ENCODE measurements at regions not wholly inside any gene's neighbourhood (a gene's known extent, or its start where the extent isn't known, plus 50 kb on each side); places are given as distances from the start of the nearest gene placed in this dataset.
"Not testable (repeated sequence)": the region's sequence is repeated elsewhere in the genome, so short reads cannot be mapped to it uniquely, and the experiment has no call there.

GRCh38 chr14:43168371-43168925 lies 1338.6 kb downstream of the FSCB start:
- no peak for DNase-seq (ENCODE audit: low spot score)

GRCh38 chr14:43166163-43166562 lies 1340.9 kb downstream of the FSCB start:
- DNase-seq (ENCODE audit: low spot score): no peak

- no peak for DNase-seq (ENCODE audit: low spot score)
Measured at GRCh38 chr14:43165651-43166050, 1341.4 kb downstream of the FSCB start.

- no peak for DNase-seq (ENCODE audit: low spot score)
Measured at GRCh38 chr14:43161477-43161876, 1345.6 kb downstream of the FSCB start.

GRCh38 chr14:43157661-43158060 lies 1349.4 kb downstream of the FSCB start:
- DNase-seq (ENCODE audit: low spot score): no peak

- DNase-seq (ENCODE audit: low spot score): no peak
Measured at GRCh38 chr14:43155924-43156323, 1351.2 kb downstream of the FSCB start.

- no peak for DNase-seq (ENCODE audit: low spot score)
Measured at GRCh38 chr14:43155258-43155657, 1351.8 kb downstream of the FSCB start.

- DNase-seq (ENCODE audit: low spot score): no peak
Measured at GRCh38 chr14:43147485-43147884, 1359.6 kb downstream of the FSCB start.

- no peak for DNase-seq (ENCODE audit: low spot score)
Measured at GRCh38 chr14:43145361-43145760, 1361.7 kb downstream of the FSCB start.

GRCh38 chr14:43143106-43143505 lies 1364.0 kb downstream of the FSCB start:
- DNase-seq (ENCODE audit: low spot score): no peak

- DNase-seq (ENCODE audit: low spot score): no peak
Measured at GRCh38 chr14:43141636-43142191, 1365.4 kb downstream of the FSCB start.

- DNase-seq (ENCODE audit: low spot score): no peak
Measured at GRCh38 chr14:43140453-43140852, 1366.6 kb downstream of the FSCB start.

GRCh38 chr14:43135877-43136411 lies 1371.1 kb downstream of the FSCB start:
- no peak for DNase-seq (ENCODE audit: low spot score)

- DNase-seq (ENCODE audit: low spot score): no peak
Measured at GRCh38 chr14:43132441-43132840, 1374.6 kb downstream of the FSCB start.

GRCh38 chr14:43128429-43128828 lies 1378.7 kb downstream of the FSCB start:
- DNase-seq (ENCODE audit: low spot score): not testable (repeated sequence)

- not testable (repeated sequence) for DNase-seq (ENCODE audit: low spot score)
Measured at GRCh38 chr14:43127874-43128273, 1379.2 kb downstream of the FSCB start.

GRCh38 chr14:43123544-43123943 lies 1383.5 kb downstream of the FSCB start:
- no peak for DNase-seq (ENCODE audit: low spot score)

- no peak for DNase-seq (ENCODE audit: low spot score)
Measured at GRCh38 chr14:43119672-43120071, 1387.4 kb downstream of the FSCB start.

- DNase-seq (ENCODE audit: low spot score): no peak
Measured at GRCh38 chr14:43116341-43116740, 1390.7 kb downstream of the FSCB start.

- no peak for DNase-seq (ENCODE audit: low spot score)
Measured at GRCh38 chr14:43105305-43105704, 1401.8 kb downstream of the FSCB start.

- no peak for DNase-seq (ENCODE audit: low spot score)
Measured at GRCh38 chr14:43090380-43090779, 1416.7 kb downstream of the FSCB start.

- DNase-seq (ENCODE audit: low spot score): no peak
Measured at GRCh38 chr14:43087666-43088065, 1419.4 kb downstream of the FSCB start.

GRCh38 chr14:43085819-43086218 lies 1421.3 kb downstream of the FSCB start:
- no peak for DNase-seq (ENCODE audit: low spot score)

- not testable (repeated sequence) for DNase-seq (ENCODE audit: low spot score)
Measured at GRCh38 chr14:43067372-43067771, 1439.7 kb downstream of the FSCB start.
